GM19397 (cell line): ENCODE measurements at regions not wholly inside any gene's neighbourhood (a gene's known extent, or its start where the extent isn't known, plus 50 kb on each side); places are given as distances from the start of the nearest gene placed in this dataset.
"Not testable (repeated sequence)": the region's sequence is repeated elsewhere in the genome, so short reads cannot be mapped to it uniquely, and the experiment has no call there.

Source experiments
- ATAC-seq: cut with Tn5 transposase; IDR thresholded peaks from one replicate; pipeline ENCODE4 v1.9.1; 2021; ENCODE audit warnings: mild to moderate bottlenecking, moderate library complexity; ENCODE audit not compliant: unreplicated experiment

GRCh38 chr4:138588501-138588900 is 346.4 kb upstream of the SLC7A11 start:
- no peak for ATAC-seq

GRCh38 chr4:138579146-138579545 is 337.0 kb upstream of the SLC7A11 start:
- ATAC-seq, result no peak

GRCh38 chr4:138577826-138578225 is 335.7 kb upstream of the SLC7A11 start:
- ATAC-seq, result not testable (repeated sequence)

GRCh38 chr4:138577145-138577544 is 335.0 kb upstream of the SLC7A11 start:
- ATAC-seq, result no peak

GRCh38 chr4:138576684-138577083 is 334.5 kb upstream of the SLC7A11 start:
- ATAC-seq, result no peak

- no peak for ATAC-seq
Measured at GRCh38 chr4:138573246-138573645, 331.1 kb upstream of the SLC7A11 start.

- no peak for ATAC-seq
Measured at GRCh38 chr4:138572007-138572406, 329.9 kb upstream of the SLC7A11 start.

- no peak for ATAC-seq
Measured at GRCh38 chr4:138567696-138568095, 325.5 kb upstream of the SLC7A11 start.

- ATAC-seq, result no peak
Measured at GRCh38 chr4:138565576-138565975, 323.4 kb upstream of the SLC7A11 start.

DNA sequence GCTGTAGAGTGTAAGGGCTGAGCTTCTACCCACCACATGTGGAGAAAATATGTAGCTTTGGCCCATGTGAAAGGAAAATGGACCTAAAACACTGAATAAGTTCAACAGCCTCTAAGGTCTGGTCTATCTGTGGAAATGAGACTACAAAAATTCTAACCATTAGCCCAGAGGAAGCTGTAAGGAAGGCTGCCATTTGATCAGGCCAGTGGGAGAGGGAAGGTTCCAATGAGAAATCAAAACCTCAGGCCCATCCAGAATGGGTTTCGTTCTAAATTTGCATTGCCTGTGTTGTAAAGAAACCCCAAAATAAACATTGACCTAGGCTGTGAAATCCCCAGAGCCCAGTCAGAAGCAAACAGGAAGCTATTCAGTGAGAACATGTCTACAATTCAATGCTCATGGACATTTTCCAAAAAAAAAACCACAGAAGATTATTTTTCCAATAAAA is 320.4 kb upstream of the SLC7A11 start:
- no peak for ATAC-seq

- ATAC-seq, result no peak
Measured at GRCh38 chr4:138561906-138562305, 319.8 kb upstream of the SLC7A11 start.

DNA sequence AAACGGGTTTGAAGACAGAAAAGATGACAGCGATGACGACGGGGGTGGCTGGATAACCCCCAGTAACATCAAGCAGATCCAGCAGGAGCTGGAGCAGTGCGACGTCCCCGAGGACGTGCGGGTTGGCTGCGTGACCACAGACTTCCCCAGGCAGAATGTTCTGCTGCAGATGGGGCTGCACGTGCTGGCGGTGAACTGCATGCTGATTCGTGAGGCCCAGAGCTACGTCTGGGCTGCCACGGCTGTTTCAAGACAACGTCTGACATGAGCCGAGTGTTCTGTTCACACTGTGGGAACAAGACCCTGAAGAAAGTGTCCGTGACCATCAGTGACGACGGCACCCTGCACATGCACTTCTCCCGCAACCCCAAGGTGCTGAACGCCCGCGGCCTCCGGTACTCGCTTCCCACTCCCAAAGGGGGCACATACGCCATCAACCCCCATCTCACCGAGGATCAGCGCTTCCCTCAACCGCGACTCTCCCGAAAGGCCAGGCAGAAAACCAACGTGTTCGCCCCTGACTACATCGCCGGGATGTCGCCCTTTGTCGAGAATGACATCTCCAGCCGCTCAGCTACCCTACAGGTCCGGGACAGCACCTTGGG is 319.2 kb upstream of the SLC7A11 start:
- ATAC-seq, result no peak

DNA sequence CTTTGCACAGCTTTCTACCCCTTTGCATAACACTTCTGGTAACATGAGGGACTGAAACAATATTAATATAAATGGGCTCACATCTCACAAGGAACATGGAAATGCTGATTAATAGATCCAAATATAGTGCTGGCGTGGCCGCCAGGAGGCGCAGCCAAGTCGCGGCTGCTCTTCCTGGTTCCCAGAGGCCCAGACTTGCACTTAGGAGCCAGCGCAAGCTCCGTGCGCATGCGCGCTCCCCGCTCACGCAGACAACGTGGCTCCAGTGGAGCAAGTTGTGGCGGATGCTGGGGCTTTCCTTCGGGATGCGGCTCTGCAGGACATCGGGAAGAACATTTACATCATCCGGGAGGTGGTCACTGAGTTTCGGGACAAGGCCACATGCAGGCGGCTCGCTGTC is 318.3 kb upstream of the SLC7A11 start:
- no peak for ATAC-seq

- no peak for ATAC-seq
Measured at GRCh38 chr4:138558886-138559285, 316.7 kb upstream of the SLC7A11 start.

DNA sequence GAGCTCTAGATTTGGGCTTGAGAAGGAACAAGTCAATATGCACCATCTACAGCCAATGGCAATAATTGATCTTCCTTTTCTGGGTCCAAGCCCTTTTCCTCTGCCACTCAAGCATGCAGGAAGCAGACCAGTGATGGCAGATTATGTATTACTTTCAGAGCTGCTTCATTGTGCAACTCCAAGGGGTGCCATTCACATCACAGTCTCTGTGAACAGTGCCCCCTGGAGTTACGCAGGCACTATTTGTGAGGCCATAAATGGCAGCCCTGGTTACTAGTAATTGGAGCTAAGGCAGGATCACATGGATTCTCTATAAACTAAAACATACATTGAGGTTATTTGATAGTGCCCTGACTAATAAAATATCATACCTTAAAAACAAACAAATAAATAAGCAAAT is 313.4 kb upstream of the SLC7A11 start:
- peak; percentile 87 for ATAC-seq

DNA sequence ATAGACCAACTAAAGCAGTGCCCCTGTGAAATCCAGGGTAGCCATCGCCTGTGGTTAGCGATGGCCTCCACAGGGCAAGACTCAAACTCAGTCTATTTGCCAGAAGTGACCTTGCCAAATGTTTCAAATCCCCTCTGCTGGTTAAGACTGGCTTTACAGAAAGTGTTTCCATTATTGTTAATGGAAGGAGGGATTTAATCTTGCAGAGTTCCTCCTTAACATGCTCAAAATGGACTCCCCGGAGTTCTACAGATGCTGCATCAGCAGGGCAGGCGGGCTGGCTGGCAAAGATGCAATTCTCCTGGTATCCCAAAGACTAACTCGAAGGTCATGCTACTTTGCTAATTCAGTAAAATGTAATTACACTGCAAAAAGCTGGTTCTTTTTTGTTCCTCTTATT is 313.0 kb upstream of the SLC7A11 start:
- ATAC-seq, result no peak

DNA sequence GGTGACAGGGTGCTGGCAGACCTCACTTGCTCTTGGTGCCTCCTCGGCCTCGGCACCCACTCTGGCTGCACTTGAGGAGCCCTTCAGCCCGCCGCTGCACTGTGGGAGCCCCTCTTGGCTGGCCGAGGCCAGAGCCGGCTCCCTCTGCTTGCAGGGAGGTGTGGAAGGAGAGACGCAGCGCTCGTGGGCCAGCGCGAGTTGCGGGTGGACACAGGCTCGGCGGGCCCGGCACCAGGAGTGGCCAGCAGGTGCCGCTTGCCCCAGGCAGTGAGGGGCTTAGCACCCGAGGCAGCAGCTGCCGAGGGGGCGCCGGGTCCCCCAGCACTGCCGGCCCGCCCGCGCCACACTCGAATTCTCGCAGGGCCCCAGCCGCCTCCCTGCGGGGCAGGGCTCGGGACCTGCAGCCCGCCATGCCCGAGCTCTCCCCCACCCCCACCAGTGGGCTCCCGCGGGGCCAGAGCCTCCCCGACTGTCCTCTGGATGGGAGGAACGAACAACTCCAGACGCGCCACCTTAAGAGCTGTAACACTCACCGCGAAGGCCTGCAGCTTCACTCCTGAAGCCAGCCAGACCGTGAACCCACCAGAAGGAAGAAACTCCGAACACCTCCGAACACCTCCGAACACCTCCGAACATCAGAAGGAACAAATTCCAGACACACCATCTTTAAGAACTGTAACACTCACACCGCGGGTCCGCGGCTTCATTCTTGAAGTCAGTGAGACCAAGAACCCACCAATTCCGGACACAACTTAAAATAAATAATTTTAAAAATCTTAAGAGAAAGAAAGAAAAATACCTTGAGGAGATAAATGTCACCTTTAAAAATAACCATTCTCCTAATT is 311.1 kb upstream of the SLC7A11 start:
- no peak for ATAC-seq

GRCh38 chr4:138542191-138542776 is 300.1 kb upstream of the SLC7A11 start:
- no peak for ATAC-seq

DNA sequence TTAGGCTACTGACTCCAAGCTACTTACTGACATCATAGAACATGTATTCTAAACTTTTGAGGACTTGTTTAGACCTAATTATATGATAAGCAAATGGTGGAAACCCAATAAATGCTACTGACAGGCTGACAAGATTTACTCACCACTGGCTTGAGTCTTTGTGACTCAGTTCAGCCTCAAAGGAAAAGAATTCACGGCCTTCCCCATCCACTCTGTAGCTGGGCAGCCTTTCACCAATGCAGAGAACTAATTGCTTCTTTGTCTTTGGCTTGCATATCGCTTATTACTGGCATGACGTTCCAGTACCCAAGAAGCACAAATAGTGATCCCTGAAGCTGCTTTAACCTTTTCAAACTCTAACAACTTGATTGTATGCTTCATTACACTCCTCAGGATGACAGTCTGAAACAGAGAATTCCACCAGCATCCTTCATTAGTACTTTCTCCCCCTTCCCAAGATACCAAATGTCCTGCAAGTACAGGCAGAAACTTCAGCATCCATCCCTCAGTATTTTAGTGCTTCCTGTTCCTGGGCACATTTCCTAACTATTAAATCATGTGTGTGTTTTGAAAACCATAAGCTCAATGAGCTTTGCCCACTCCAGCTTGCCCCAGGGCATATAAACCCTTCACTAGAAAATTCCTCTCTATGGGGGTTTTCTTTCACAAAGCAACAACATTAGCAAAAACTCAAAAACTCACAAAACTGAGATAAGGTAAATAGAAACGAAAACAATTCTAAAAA is 298.1 kb upstream of the SLC7A11 start:
- no peak for ATAC-seq

DNA sequence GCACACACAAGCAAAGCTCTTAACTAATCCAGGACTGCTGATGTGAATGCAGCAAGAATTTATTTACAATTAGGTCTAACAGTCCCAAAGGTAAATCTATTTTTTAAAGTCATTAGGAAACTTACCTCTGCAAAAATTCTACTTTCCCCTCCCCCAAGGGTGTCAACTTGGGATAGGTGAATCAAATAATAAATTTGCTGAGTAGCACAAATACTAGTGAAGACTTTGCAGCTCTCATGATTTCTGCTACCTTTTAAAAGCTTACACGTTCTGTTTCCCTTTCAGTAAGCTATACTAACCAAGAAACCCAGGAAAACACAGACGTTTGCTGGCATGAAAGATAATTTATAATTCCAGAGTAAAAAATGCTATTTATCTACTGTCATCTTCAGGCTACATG is 296.6 kb upstream of the SLC7A11 start:
- no peak for ATAC-seq

GRCh38 chr4:138537731-138538490 is 295.8 kb upstream of the SLC7A11 start:
- ATAC-seq, result no peak
